ENCODE measurements at regions not wholly inside any gene's neighbourhood (a gene's known extent, or its start where the extent isn't known, plus 50 kb on each side); places are given as distances from the start of the nearest gene placed in this dataset.

DNA sequence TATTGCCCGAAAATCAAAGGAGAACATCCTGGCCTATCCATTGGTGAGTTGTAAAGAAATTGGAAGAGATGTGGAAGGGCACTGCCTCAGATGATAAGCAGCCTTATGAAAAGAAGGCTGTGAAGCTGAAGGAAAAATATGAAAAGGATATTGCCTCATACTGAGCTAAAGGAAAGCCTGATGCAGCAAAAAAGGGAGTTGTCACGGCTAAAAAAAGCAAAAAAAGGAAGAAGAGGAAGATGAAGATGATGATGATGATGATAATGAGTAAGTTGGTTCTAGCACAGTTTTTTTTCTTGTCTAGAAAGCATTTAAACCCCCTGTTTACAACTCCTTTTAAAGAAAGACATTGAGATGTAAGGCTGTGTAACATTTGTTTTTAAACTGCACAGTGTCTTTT is 59.8 kb upstream of the ZBED3 start:
- TF ChIP-seq CTCF (IDR thresholded peaks at IDR 0.05), result no peak
- no peak overlapping the region for H3K27ac ChIP-seq
- no peak for ATAC-seq (ENCODE audit: insufficient number of reproducible peaks, low FRiP score, low read depth)
- H3K9me3 ChIP-seq, result no peaks in the 10 kb centered on the region
- H3K4me3 ChIP-seq, result no peak overlapping the region
- H3K27me3 ChIP-seq (replicated peaks; ENCODE audit: insufficient read depth), result no peaks in the 10 kb centered on the region
- no peak for DNase-seq (ENCODE audit: low spot score)
- no peaks in the 10 kb centered on the region for H3K36me3 ChIP-seq
- peaks cover 6 to 17% of the 10 kb centered on the region in 2 donors for H3K4me1 ChIP-seq (ENCODE audit: control insufficient read depth in 1 of 2, low read depth in 2 of 2)

- Histone ChIP-seq H3K4me1 (ENCODE audit: control insufficient read depth in 1 of 2, low read depth in 2 of 2) (peaks cover 6 to 17% of the 10 kb centered on the region in 2 donors), H3K27me3 (replicated peaks; ENCODE audit: insufficient read depth) (no peaks in the 10 kb centered on the region), H3K4me3 (no peak overlapping the region), H3K27ac (peak overlapping the region; percentile 29 to 66), H3K9me3 (no peaks in the 10 kb centered on the region), H3K36me3 (no peaks in the 10 kb centered on the region)
- ATAC-seq (ENCODE audit: insufficient number of reproducible peaks, low FRiP score, low read depth) (no peak), DNase-seq (ENCODE audit: low spot score) (no peak)
- TF ChIP-seq CTCF (IDR thresholded peaks at IDR 0.05), result no peak
These were observed 58.6 kb upstream of the ZBED3 start for GRCh38 chr5:77145666-77146065.

DNA sequence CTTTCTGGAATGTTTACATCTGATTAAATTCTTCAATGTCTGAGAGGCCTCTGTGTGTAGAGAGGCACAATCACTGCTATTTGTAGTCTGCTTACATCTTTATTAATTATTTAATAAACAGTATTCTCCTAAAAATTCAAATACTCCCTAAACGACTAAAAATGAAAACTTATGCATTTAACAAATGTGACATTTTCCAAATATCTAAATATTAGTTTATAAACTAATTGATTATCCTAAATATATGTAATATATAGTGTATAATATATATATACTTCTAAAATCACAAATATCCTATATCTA is 57.7 kb upstream of the ZBED3 start:
- H3K4me1 ChIP-seq (ENCODE audit: control insufficient read depth in 1 of 2, low read depth in 2 of 2), result peaks cover 6 to 17% of the 10 kb centered on the region in 2 donors
- H3K9me3 ChIP-seq, result no peaks in the 10 kb centered on the region
- no peaks in the 10 kb centered on the region for H3K27me3 ChIP-seq (replicated peaks; ENCODE audit: insufficient read depth)
- TF ChIP-seq CTCF (IDR thresholded peaks at IDR 0.05), result no peak
- ATAC-seq (ENCODE audit: insufficient number of reproducible peaks, low FRiP score, low read depth) (no peak), DNase-seq (ENCODE audit: low spot score) (no peak)
- no peak overlapping the region for H3K4me3 ChIP-seq
- H3K36me3 ChIP-seq, result no peaks in the 10 kb centered on the region
- peak overlapping the region in 1 of 2 donors; percentile 66 for H3K27ac ChIP-seq

DNA sequence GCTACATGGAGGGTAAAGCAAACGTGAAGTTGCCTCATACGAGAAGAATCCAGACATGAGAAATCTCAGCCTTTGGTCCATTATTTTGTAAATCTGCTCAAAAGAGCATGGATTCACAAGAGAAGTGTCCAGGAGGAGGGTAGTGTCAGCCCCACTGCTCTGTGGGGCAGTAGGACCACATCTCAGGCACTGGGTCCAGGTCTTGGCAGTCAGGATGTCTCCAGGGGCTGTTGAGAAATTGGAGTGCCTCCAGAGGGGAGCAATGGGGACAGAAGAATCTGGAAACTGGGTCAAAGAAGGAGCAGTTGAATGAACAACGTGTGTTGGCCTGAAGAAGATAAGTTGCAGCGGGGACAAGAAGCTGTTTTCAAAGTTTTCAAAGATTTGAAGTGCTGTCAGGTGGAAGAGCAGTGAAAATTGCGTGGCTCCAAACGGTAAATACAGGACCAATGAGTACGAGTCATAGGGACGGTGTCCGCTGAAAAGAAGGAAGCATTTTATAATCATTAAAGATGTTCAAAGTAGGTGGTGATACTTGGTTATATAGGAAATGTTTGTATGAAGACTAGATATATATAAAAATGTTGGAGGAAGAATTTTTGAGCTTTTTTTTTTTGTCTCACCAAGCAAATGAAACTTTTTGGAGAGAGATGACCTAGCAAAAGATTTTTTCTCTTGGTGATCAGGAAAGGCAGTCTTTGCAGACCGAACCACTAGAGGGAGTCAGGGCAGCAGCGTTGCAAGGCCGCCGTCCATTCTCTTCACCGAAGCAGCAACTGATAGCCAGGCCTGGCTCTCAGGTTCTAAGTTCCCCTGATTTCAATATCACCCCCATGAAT is 57.1 kb upstream of the ZBED3 start:
- peak; percentile 86 for TF ChIP-seq CTCF (IDR thresholded peaks at IDR 0.05)
- no peaks in the 10 kb centered on the region for H3K27me3 ChIP-seq (replicated peaks; ENCODE audit: insufficient read depth)
- ATAC-seq (ENCODE audit: insufficient number of reproducible peaks, low FRiP score, low read depth), result peak; percentile 78
- peak overlapping the region in 1 of 2 donors; percentile 33 for H3K27ac ChIP-seq
- peak; percentile 17 for DNase-seq (ENCODE audit: low spot score)
- H3K4me1 ChIP-seq (ENCODE audit: control insufficient read depth in 1 of 2, low read depth in 2 of 2), result peaks cover 6 to 17% of the 10 kb centered on the region in 2 donors
- no peaks in the 10 kb centered on the region for H3K36me3 ChIP-seq
- H3K4me3 ChIP-seq, result no peak overlapping the region
- no peaks in the 10 kb centered on the region for H3K9me3 ChIP-seq

DNA sequence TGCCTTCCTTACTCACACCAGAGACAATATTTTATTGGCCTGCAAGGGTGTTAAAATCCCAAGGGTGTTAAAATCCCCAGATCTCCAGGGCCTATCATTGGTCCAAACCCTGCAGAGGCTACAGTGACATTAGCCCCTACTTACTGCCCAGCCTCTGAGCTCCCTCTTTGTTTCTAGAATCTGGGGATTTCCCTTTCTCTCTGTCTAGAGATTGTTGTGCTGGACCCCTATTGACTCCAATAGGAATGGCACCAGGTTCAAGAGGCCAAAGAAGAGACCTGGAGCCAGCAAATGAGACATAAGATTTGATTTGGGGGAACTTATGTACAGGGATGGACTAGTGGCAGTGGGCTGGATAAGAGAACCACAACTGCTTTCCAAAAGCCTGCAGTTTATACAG is 53.3 kb upstream of the ZBED3 start:
- no peaks in the 10 kb centered on the region for H3K36me3 ChIP-seq
- no peak for TF ChIP-seq CTCF (IDR thresholded peaks at IDR 0.05)
- peaks cover 0 to 6% of the 10 kb centered on the region in 2 donors for H3K4me1 ChIP-seq (ENCODE audit: control insufficient read depth in 1 of 2, low read depth in 2 of 2)
- H3K4me3 ChIP-seq, result no peak overlapping the region
- no peaks in the 10 kb centered on the region for H3K27me3 ChIP-seq (replicated peaks; ENCODE audit: insufficient read depth)
- no peak overlapping the region for H3K27ac ChIP-seq
- DNase-seq (ENCODE audit: low spot score), result no peak
- no peaks in the 10 kb centered on the region for H3K9me3 ChIP-seq
- ATAC-seq (ENCODE audit: insufficient number of reproducible peaks, low FRiP score, low read depth), result no peak

Data from thoracic aorta (tissue), 2 donors.